Uterus (tissue), 3 donors: ENCODE measurements at regions not wholly inside any gene's neighbourhood (a gene's known extent, or its start where the extent isn't known, plus 50 kb on each side); places are given as distances from the start of the nearest gene placed in this dataset.

Source experiments
- DNase-seq, 2 donors: peaks; one replicate each; pipeline ENCODE4 v3.0.0-alpha.2; 2019 to 2020
- H3K27ac ChIP-seq, 2 donors: fragments of 200-600 bp; sonication (generic); 1 replicate in 1 of 2; 2 replicates in 1 of 2; pipeline ENCODE4 v1.5.1; 2016 to 2018
- H3K27me3 ChIP-seq, 2 donors: fragments of 200-600 bp; sonication (generic); one replicate each; pipeline ENCODE4 v1.5.1; 2018 to 2019; ENCODE audit warnings: control low read depth in 1 of 2
- H3K36me3 ChIP-seq, 2 donors: fragments of 200-600 bp; sonication (generic); one replicate each; pipeline ENCODE4 v1.5.1; 2019; ENCODE audit warnings: control low read depth in 1 of 2
- H3K4me1 ChIP-seq, 2 donors: fragments of 200-600 bp; sonication (generic); one replicate each; pipeline ENCODE4 v1.5.1; 2018 to 2019; ENCODE audit warnings: control low read depth in 1 of 2
- H3K4me3 ChIP-seq, 2 donors: fragments of 200-600 bp; sonication (generic); 1 replicate in 1 of 2; 2 replicates in 1 of 2; pipeline ENCODE4 v1.5.1; 2018 to 2019; ENCODE audit warnings: mild to moderate bottlenecking in 1 of 2
- H3K9me3 ChIP-seq, 2 donors: fragments of 200-600 bp; sonication (generic); one replicate each; pipeline ENCODE4 v1.5.1; 2019; ENCODE audit warnings: control low read depth in 1 of 2
- CTCF ChIP-seq, 4 experiments: fragments of 200-600 bp in 2 of 4; fragments of 450-650 bp in 2 of 4; sonication (generic) in 2 of 4; IDR thresholded peaks; one replicate each; pipeline ENCODE4 v1.5.1; 2016 to 2019; ENCODE audit warnings: antibody characterized with exemption in 4 of 4, mild to moderate bottlenecking in 2 of 4, moderate library complexity in 1 of 4
- POLR2A ChIP-seq, 2 donors: fragments of 450-650 bp; IDR thresholded peaks; one replicate each; pipeline ENCODE4 v1.6.1; 2016; ENCODE audit warnings: antibody characterized with exemption in 2 of 2, mild to moderate bottlenecking in 1 of 2, moderate library complexity in 1 of 2
- intact Hi-C: fragments of 100-400 bp; cut with DNase I; formaldehyde crosslinking; loops from one replicate; pipeline ENCODE4 v1.15.1; 2023; ENCODE audit warnings: low total_unique reads
- donor health status: DM: yes; HTN: yes; CAD: no.

- Histone ChIP-seq H3K4me1 (no peaks in the 10 kb centered on the region), H3K27me3 (no peaks in the 10 kb centered on the region), H3K4me3 (no peak overlapping the region), H3K9me3 (no peaks in the 10 kb centered on the region), H3K36me3 (no peaks in the 10 kb centered on the region), H3K27ac (no peak overlapping the region)
- no peak for DNase-seq
- TF ChIP-seq POLR2A (IDR thresholded peaks at IDR 0.05) (no peak), CTCF (IDR thresholded peaks at IDR 0.05) (no peak)
- intact Hi-C loops = no loop called here
Observed at GRCh38 chr18:10259901-10260300, 194.5 kb upstream of the APCDD1 start.

GRCh38 chr18:10261344-10262276 is 192.8 kb upstream of the APCDD1 start:
- intact Hi-C loops = no loop called here
- no peaks in the 10 kb centered on the region for H3K36me3 ChIP-seq
- DNase-seq = no peak
- TF ChIP-seq CTCF (IDR thresholded peaks at IDR 0.05) (no peak), POLR2A (IDR thresholded peaks at IDR 0.05) (no peak)
- H3K4me3 ChIP-seq = no peak overlapping the region
- H3K27me3 ChIP-seq = no peaks in the 10 kb centered on the region
- no peak overlapping the region for H3K27ac ChIP-seq
- no peaks in the 10 kb centered on the region for H3K9me3 ChIP-seq
- H3K4me1 ChIP-seq = no peaks in the 10 kb centered on the region

- no peak for DNase-seq
- no peaks in the 10 kb centered on the region for H3K36me3 ChIP-seq
- no peaks in the 10 kb centered on the region for H3K27me3 ChIP-seq
- H3K4me1 ChIP-seq = no peaks in the 10 kb centered on the region
- no peak overlapping the region for H3K4me3 ChIP-seq
- H3K27ac ChIP-seq = no peak overlapping the region
- TF ChIP-seq POLR2A (IDR thresholded peaks at IDR 0.05) (no peak), CTCF (IDR thresholded peaks at IDR 0.05) (no peak)
- intact Hi-C loops = no loop called here
- no peaks in the 10 kb centered on the region for H3K9me3 ChIP-seq
Observed at GRCh38 chr18:10262566-10262965, 191.9 kb upstream of the APCDD1 start.

GRCh38 chr18:10264260-10264659 is 190.2 kb upstream of the APCDD1 start:
- Histone ChIP-seq H3K36me3 (no peaks in the 10 kb centered on the region), H3K4me3 (no peak overlapping the region), H3K27me3 (no peaks in the 10 kb centered on the region), H3K27ac (no peak overlapping the region), H3K4me1 (peaks cover 0 to 6% of the 10 kb centered on the region in 2 donors), H3K9me3 (no peaks in the 10 kb centered on the region)
- DNase-seq = no peak
- no peak for TF ChIP-seq POLR2A (IDR thresholded peaks at IDR 0.05)
- no peak for TF ChIP-seq CTCF (IDR thresholded peaks at IDR 0.05)
- intact Hi-C loops = no loop called here

GRCh38 chr18:10265560-10266333 is 188.7 kb upstream of the APCDD1 start:
- DNase-seq = no peak
- Histone ChIP-seq H3K4me1 (peaks cover 0 to 10% of the 10 kb centered on the region in 2 donors), H3K27me3 (no peaks in the 10 kb centered on the region), H3K36me3 (no peaks in the 10 kb centered on the region), H3K9me3 (no peaks in the 10 kb centered on the region), H3K27ac (no peak overlapping the region), H3K4me3 (no peak overlapping the region)
- TF ChIP-seq CTCF (IDR thresholded peaks at IDR 0.05) (no peak), POLR2A (IDR thresholded peaks at IDR 0.05) (no peak)
- intact Hi-C loops = no loop called here
